ENCODE measurements at regions not wholly inside any gene's neighbourhood (a gene's known extent, or its start where the extent isn't known, plus 50 kb on each side); places are given as distances from the start of the nearest gene placed in this dataset.

GRCh38 chr4:132527817-132528216 lies 621.3 kb upstream of the PCDH10 start:
- H3K4me1 ChIP-seq, result no peaks in the 10 kb centered on the region
- H3K9me3 ChIP-seq (ENCODE audit: control insufficient read depth, low read length), result no peaks in the 10 kb centered on the region
- H3K9ac ChIP-seq, result no peak overlapping the region
- TF ChIP-seq CTCF (IDR thresholded peaks at IDR 0.05), result no peak
- H3K4me2 ChIP-seq (ENCODE audit: low read length), result no peak overlapping the region
- no peaks in the 10 kb centered on the region for H3K27me3 ChIP-seq (ENCODE audit: control insufficient read depth, insufficient read depth, low read length)
- H3K27ac ChIP-seq, result no peak overlapping the region
- no peak overlapping the region for H2AFZ ChIP-seq
- no peaks in the 10 kb centered on the region for H3K36me3 ChIP-seq (ENCODE audit: control insufficient read depth, insufficient read depth, low read length)
- H3K79me2 ChIP-seq, result no peaks in the 10 kb centered on the region
- H3K4me3 ChIP-seq (ENCODE audit: low read depth, low read length), result no peak overlapping the region

GRCh38 chr4:132530861-132531260 lies 618.2 kb upstream of the PCDH10 start:
- no peaks in the 10 kb centered on the region for H3K27me3 ChIP-seq (ENCODE audit: control insufficient read depth, insufficient read depth, low read length)
- no peak overlapping the region for H2AFZ ChIP-seq
- no peak overlapping the region for H3K4me2 ChIP-seq (ENCODE audit: low read length)
- no peak overlapping the region for H3K27ac ChIP-seq
- no peak for TF ChIP-seq CTCF (IDR thresholded peaks at IDR 0.05)
- H3K4me1 ChIP-seq, result no peaks in the 10 kb centered on the region
- no peak overlapping the region for H3K4me3 ChIP-seq (ENCODE audit: low read depth, low read length)
- H3K36me3 ChIP-seq (ENCODE audit: control insufficient read depth, insufficient read depth, low read length), result no peaks in the 10 kb centered on the region
- no peaks in the 10 kb centered on the region for H3K79me2 ChIP-seq
- no peaks in the 10 kb centered on the region for H3K9me3 ChIP-seq (ENCODE audit: control insufficient read depth, low read length)
- no peak overlapping the region for H3K9ac ChIP-seq

- TF ChIP-seq CTCF (IDR thresholded peaks at IDR 0.05), result no peak
- Histone ChIP-seq H3K27me3 (ENCODE audit: control insufficient read depth, insufficient read depth, low read length) (no peaks in the 10 kb centered on the region), H3K36me3 (ENCODE audit: control insufficient read depth, insufficient read depth, low read length) (no peaks in the 10 kb centered on the region), H3K79me2 (no peaks in the 10 kb centered on the region), H3K4me3 (ENCODE audit: low read depth, low read length) (no peak overlapping the region), H2AFZ (no peak overlapping the region), H3K4me1 (no peaks in the 10 kb centered on the region), H3K27ac (no peak overlapping the region), H3K9ac (no peak overlapping the region), H3K9me3 (ENCODE audit: control insufficient read depth, low read length) (no peaks in the 10 kb centered on the region), H3K4me2 (ENCODE audit: low read length) (no peak overlapping the region)
Measured at GRCh38 chr4:132540268-132540667, 608.8 kb upstream of the PCDH10 start.

GRCh38 chr4:132540797-132541196 lies 608.3 kb upstream of the PCDH10 start:
- Histone ChIP-seq H3K9me3 (ENCODE audit: control insufficient read depth, low read length) (no peaks in the 10 kb centered on the region), H3K4me2 (ENCODE audit: low read length) (no peak overlapping the region), H3K4me3 (ENCODE audit: low read depth, low read length) (no peak overlapping the region), H3K79me2 (no peaks in the 10 kb centered on the region), H2AFZ (no peak overlapping the region), H3K4me1 (no peaks in the 10 kb centered on the region), H3K36me3 (ENCODE audit: control insufficient read depth, insufficient read depth, low read length) (no peaks in the 10 kb centered on the region), H3K9ac (no peak overlapping the region), H3K27me3 (ENCODE audit: control insufficient read depth, insufficient read depth, low read length) (no peaks in the 10 kb centered on the region), H3K27ac (no peak overlapping the region)
- no peak for TF ChIP-seq CTCF (IDR thresholded peaks at IDR 0.05)

GRCh38 chr4:132542228-132542627 lies 606.9 kb upstream of the PCDH10 start:
- no peak overlapping the region for H3K9ac ChIP-seq
- no peaks in the 10 kb centered on the region for H3K9me3 ChIP-seq (ENCODE audit: control insufficient read depth, low read length)
- TF ChIP-seq CTCF (IDR thresholded peaks at IDR 0.05), result no peak
- H3K4me2 ChIP-seq (ENCODE audit: low read length), result no peak overlapping the region
- H3K27ac ChIP-seq, result no peak overlapping the region
- no peaks in the 10 kb centered on the region for H3K36me3 ChIP-seq (ENCODE audit: control insufficient read depth, insufficient read depth, low read length)
- H2AFZ ChIP-seq, result no peak overlapping the region
- H3K4me1 ChIP-seq, result no peaks in the 10 kb centered on the region
- no peaks in the 10 kb centered on the region for H3K27me3 ChIP-seq (ENCODE audit: control insufficient read depth, insufficient read depth, low read length)
- no peaks in the 10 kb centered on the region for H3K79me2 ChIP-seq
- H3K4me3 ChIP-seq (ENCODE audit: low read depth, low read length), result no peak overlapping the region
